ENCODE measurements at regions not wholly inside any gene's neighbourhood (a gene's known extent, or its start where the extent isn't known, plus 50 kb on each side); places are given as distances from the start of the nearest gene placed in this dataset.
A peak's percentile ranks its signal among the peaks of the same experiment; 100 is the strongest.
"Not testable (repeated sequence)": the region's sequence is repeated elsewhere in the genome, so short reads cannot be mapped to it uniquely, and the experiment has no call there.

- H3K4me3 ChIP-seq = no peak overlapping the region
- no peak overlapping the region for H3K27ac ChIP-seq
- no peaks in the 10 kb centered on the region for H3K4me1 ChIP-seq
- no peak for DNase-seq
- H3K36me3 ChIP-seq = no peaks in the 10 kb centered on the region
- H3K27me3 ChIP-seq = no peaks in the 10 kb centered on the region
- H3K9me3 ChIP-seq (replicated peaks) = no peaks in the 10 kb centered on the region
Observed at GRCh38 chr1:165965857-165966256, 138.4 kb downstream of the UCK2 start.

GRCh38 chr1:165969366-165969765, 142.0 kb downstream of the UCK2 start:
- not testable (repeated sequence) for H3K27me3 ChIP-seq, H3K4me3 ChIP-seq, DNase-seq

GRCh38 chr1:165974598-165975131, 147.3 kb downstream of the UCK2 start:
- Histone ChIP-seq H3K4me3 (no peak overlapping the region), H3K27ac (no peak overlapping the region), H3K9me3 (replicated peaks) (no peaks in the 10 kb centered on the region), H3K27me3 (no peaks in the 10 kb centered on the region), H3K4me1 (no peaks in the 10 kb centered on the region), H3K36me3 (no peaks in the 10 kb centered on the region)
- no peak for DNase-seq

More at GRCh38 chr1:165969366-165969765, 142.0 kb downstream of the UCK2 start:
- not testable (repeated sequence) for H3K4me1 ChIP-seq; H3K9me3 ChIP-seq (replicated peaks); H3K36me3 ChIP-seq; H3K27ac ChIP-seq

GRCh38 chr1:165988275-165988674, 160.9 kb downstream of the UCK2 start:
- no peak overlapping the region for H3K27ac ChIP-seq
- no peaks in the 10 kb centered on the region for H3K27me3 ChIP-seq
- no peaks in the 10 kb centered on the region for H3K36me3 ChIP-seq
- no peaks in the 10 kb centered on the region for H3K4me1 ChIP-seq
- no peaks in the 10 kb centered on the region for H3K9me3 ChIP-seq (replicated peaks)
- H3K4me3 ChIP-seq = no peak overlapping the region
- DNase-seq = no peak

- DNase-seq = no peak
- H3K9me3 ChIP-seq (replicated peaks) = no peaks in the 10 kb centered on the region
- no peaks in the 10 kb centered on the region for H3K27me3 ChIP-seq
- H3K4me3 ChIP-seq = no peak overlapping the region
- no peak overlapping the region for H3K27ac ChIP-seq
- no peaks in the 10 kb centered on the region for H3K4me1 ChIP-seq
- no peaks in the 10 kb centered on the region for H3K36me3 ChIP-seq
Observed at GRCh38 chr1:165988817-165989216, 161.4 kb downstream of the UCK2 start.

- Histone ChIP-seq H3K4me3 (no peak overlapping the region), H3K9me3 (replicated peaks) (no peaks in the 10 kb centered on the region), H3K36me3 (no peaks in the 10 kb centered on the region), H3K27me3 (no peaks in the 10 kb centered on the region), H3K4me1 (no peaks in the 10 kb centered on the region), H3K27ac (peak overlapping the region; percentile 25; the same call in 1 of the 2 replicates)
- peak in 1 of 2 experiments; percentile 45 for DNase-seq
Observed at GRCh38 chr1:165992533-165992932, 165.1 kb downstream of the UCK2 start.

- Histone ChIP-seq H3K4me1 (no peaks in the 10 kb centered on the region), H3K27ac (no peak overlapping the region), H3K9me3 (replicated peaks) (no peaks in the 10 kb centered on the region), H3K36me3 (no peaks in the 10 kb centered on the region), H3K27me3 (no peaks in the 10 kb centered on the region), H3K4me3 (no peak overlapping the region)
- DNase-seq = no peak
Observed at GRCh38 chr1:165994107-165994506, 166.7 kb downstream of the UCK2 start.

- no peaks in the 10 kb centered on the region for H3K36me3 ChIP-seq
- DNase-seq = no peak
- H3K9me3 ChIP-seq (replicated peaks) = no peaks in the 10 kb centered on the region
- H3K4me3 ChIP-seq = no peak overlapping the region
- H3K27ac ChIP-seq = no peak overlapping the region
- H3K4me1 ChIP-seq = no peaks in the 10 kb centered on the region
- no peaks in the 10 kb centered on the region for H3K27me3 ChIP-seq
Observed at GRCh38 chr1:165999826-166000225, 167.0 kb downstream of the FAM78B start.

GRCh38 chr1:166007176-166007575, 159.6 kb downstream of the FAM78B start:
- H3K9me3 ChIP-seq (replicated peaks) = no peaks in the 10 kb centered on the region; the same call in 1 of the 2 replicates
- DNase-seq = no peak
- H3K27me3 ChIP-seq = no peaks in the 10 kb centered on the region
- no peak overlapping the region for H3K4me3 ChIP-seq
- H3K36me3 ChIP-seq = no peaks in the 10 kb centered on the region
- no peak overlapping the region for H3K27ac ChIP-seq
- no peaks in the 10 kb centered on the region for H3K4me1 ChIP-seq

GRCh38 chr1:166013232-166013631, 153.6 kb downstream of the FAM78B start:
- H3K27ac ChIP-seq = no peak overlapping the region
- no peak for DNase-seq
- H3K27me3 ChIP-seq = no peaks in the 10 kb centered on the region
- no peaks in the 10 kb centered on the region for H3K9me3 ChIP-seq (replicated peaks)
- H3K4me1 ChIP-seq = no peaks in the 10 kb centered on the region
- H3K36me3 ChIP-seq = no peaks in the 10 kb centered on the region
- H3K4me3 ChIP-seq = no peak overlapping the region

- no peak overlapping the region for H3K4me3 ChIP-seq
- no peaks in the 10 kb centered on the region for H3K27me3 ChIP-seq
- no peaks in the 10 kb centered on the region for H3K4me1 ChIP-seq
- no peak overlapping the region for H3K27ac ChIP-seq
- no peaks in the 10 kb centered on the region for H3K9me3 ChIP-seq (replicated peaks)
- DNase-seq = peak in 1 of 2 experiments; percentile 32
- no peaks in the 10 kb centered on the region for H3K36me3 ChIP-seq
Observed at GRCh38 chr1:166017395-166017794, 149.4 kb downstream of the FAM78B start.
